Sigmoid colon (tissue), 4 donors: ENCODE measurements at regions not wholly inside any gene's neighbourhood (a gene's known extent, or its start where the extent isn't known, plus 50 kb on each side); places are given as distances from the start of the nearest gene placed in this dataset.

ENCODE experiments used
- POLR2A ChIP-seq, 2 donors: fragments of 450-650 bp; IDR thresholded peaks; one replicate each; pipeline ENCODE4 v1.6.1; 2016; ENCODE audit warnings: antibody characterized with exemption in 2 of 2, mild to moderate bottlenecking in 2 of 2, moderate library complexity in 2 of 2
- POLR2AphosphoS5 ChIP-seq, 4 donors: sonication (generic); formaldehyde crosslinking; IDR thresholded peaks; one replicate each; pipeline ENCODE4 v1.6.1; 2017; ENCODE audit warnings: antibody characterized with exemption in 4 of 4
- TF ChIP-seq, protein P1 (sequence below), 4 experiments: fragments of 450-650 bp in 3 of 4; fragments of 200-600 bp in 1 of 4; IDR thresholded peaks; one replicate each; pipeline ENCODE4 v1.5.1; 2016 to 2019; ENCODE audit warnings: antibody characterized with exemption in 4 of 4, mild to moderate bottlenecking in 3 of 4, moderate library complexity in 2 of 4

- no peak for TF ChIP-seq POLR2A (IDR thresholded peaks at IDR 0.05)
- TF ChIP-seq, protein P1, sequence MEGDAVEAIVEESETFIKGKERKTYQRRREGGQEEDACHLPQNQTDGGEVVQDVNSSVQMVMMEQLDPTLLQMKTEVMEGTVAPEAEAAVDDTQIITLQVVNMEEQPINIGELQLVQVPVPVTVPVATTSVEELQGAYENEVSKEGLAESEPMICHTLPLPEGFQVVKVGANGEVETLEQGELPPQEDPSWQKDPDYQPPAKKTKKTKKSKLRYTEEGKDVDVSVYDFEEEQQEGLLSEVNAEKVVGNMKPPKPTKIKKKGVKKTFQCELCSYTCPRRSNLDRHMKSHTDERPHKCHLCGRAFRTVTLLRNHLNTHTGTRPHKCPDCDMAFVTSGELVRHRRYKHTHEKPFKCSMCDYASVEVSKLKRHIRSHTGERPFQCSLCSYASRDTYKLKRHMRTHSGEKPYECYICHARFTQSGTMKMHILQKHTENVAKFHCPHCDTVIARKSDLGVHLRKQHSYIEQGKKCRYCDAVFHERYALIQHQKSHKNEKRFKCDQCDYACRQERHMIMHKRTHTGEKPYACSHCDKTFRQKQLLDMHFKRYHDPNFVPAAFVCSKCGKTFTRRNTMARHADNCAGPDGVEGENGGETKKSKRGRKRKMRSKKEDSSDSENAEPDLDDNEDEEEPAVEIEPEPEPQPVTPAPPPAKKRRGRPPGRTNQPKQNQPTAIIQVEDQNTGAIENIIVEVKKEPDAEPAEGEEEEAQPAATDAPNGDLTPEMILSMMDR (IDR thresholded peaks at IDR 0.05), result no peak
- no peak for TF ChIP-seq POLR2AphosphoS5 (IDR thresholded peaks at IDR 0.05)
Measured at GRCh38 chr9:113677569-113677968, 198.5 kb upstream of the ZNF618 start.
